Prostate gland (tissue), 2 donors: ENCODE measurements at regions not wholly inside any gene's neighbourhood (a gene's known extent, or its start where the extent isn't known, plus 50 kb on each side); places are given as distances from the start of the nearest gene placed in this dataset.

Experiments
- DNase-seq: peaks from one replicate; pipeline ENCODE4 v3.0.0-alpha.2; 2019; ENCODE audit warnings: low spot score
- H3K27ac ChIP-seq, 2 donors: fragments of 200-600 bp; sonication (generic); 2 replicates each; pipeline ENCODE4 v1.5.1; 2017 to 2019
- H3K27me3 ChIP-seq: fragments of 200-600 bp; sonication (generic); replicated peaks from 2 replicates; pipeline ENCODE4 v1.5.1; 2019; ENCODE audit not compliant: insufficient read depth
- H3K36me3 ChIP-seq, 2 donors: fragments of 200-600 bp; sonication (generic); 1 replicate in 1 of 2; 2 replicates in 1 of 2; pipeline versions ENCODE4 v1.5.1 to v1.8.1; 2017 to 2019
- H3K4me1 ChIP-seq: fragments of 200-600 bp; sonication (generic); replicated peaks from 2 replicates; pipeline ENCODE4 v1.5.1; 2019
- H3K4me3 ChIP-seq, 2 donors: fragments of 200-600 bp; sonication (generic); 2 replicates each; pipeline ENCODE4 v1.5.1; 2017 to 2019
- H3K9me3 ChIP-seq: fragments of 200-600 bp; sonication (generic); 2 replicates; pipeline ENCODE4 v1.5.1; 2017
- POLR2A ChIP-seq: fragments of 450-650 bp; IDR thresholded peaks from one replicate; pipeline ENCODE4 v1.6.1; 2016; ENCODE audit warnings: antibody characterized with exemption, mild to moderate bottlenecking
- POLR2AphosphoS5 ChIP-seq: sonication (generic); formaldehyde crosslinking; IDR thresholded peaks from one replicate; pipeline ENCODE4 v1.6.1; 2017; ENCODE audit warnings: antibody characterized with exemption
- WGBS: methylation state at CpG from one replicate; pipeline ENCODE4 v1.1.5; 2018; 5-methylcytosine and 5-hydroxymethylcytosine counted together
- intact Hi-C: fragments of 100-400 bp; cut with DNase I; formaldehyde crosslinking; loops from one replicate; pipeline ENCODE4 v1.14.2; 2022
- TF ChIP-seq, protein P1 (sequence below), 4 experiments: fragments of 200-600 bp in 2 of 4; fragments of 450-650 bp in 2 of 4; sonication (generic) in 2 of 4; IDR thresholded peaks; 1 replicate in 3 of 4; 2 replicates in 1 of 4; pipeline ENCODE4 v1.5.1; 2016 to 2019; ENCODE audit warnings: antibody characterized with exemption in 4 of 4, mild to moderate bottlenecking in 2 of 4, moderate library complexity in 2 of 4

DNA sequence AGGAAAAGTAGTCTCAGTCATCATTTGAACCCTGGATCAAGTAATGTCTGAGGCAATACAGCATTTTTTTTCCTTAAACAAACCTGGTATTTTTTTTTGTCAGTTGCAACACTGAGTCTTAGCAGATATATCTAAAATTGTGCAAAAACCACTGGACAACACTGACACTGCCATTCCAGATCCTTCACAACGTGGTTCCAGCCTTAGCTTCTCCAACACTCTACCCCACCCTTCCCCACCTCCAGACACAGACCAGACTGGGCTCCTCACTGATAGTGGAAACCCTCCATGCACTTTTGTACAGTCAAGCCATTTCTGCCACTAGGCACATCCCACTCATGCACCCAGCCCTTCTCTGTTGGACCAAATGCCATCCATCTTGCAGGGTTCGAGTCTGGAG, 199.6 kb upstream of the CTNNB1 start:
- Histone ChIP-seq H3K4me1 (no peaks in the 10 kb centered on the region), H3K4me3 (no peak overlapping the region), H3K27ac (no peak overlapping the region), H3K27me3 (no peaks in the 10 kb centered on the region), H3K9me3 (no peaks in the 10 kb centered on the region), H3K36me3 (no peaks in the 10 kb centered on the region)
- 86% methylated on average over 2 of the region's 2 CpGs for WGBS
- DNase-seq, result no peak
- intact Hi-C loops, result no loop called here
- TF ChIP-seq POLR2AphosphoS5 (no peak), POLR2A (no peak)
- TF ChIP-seq, protein P1, sequence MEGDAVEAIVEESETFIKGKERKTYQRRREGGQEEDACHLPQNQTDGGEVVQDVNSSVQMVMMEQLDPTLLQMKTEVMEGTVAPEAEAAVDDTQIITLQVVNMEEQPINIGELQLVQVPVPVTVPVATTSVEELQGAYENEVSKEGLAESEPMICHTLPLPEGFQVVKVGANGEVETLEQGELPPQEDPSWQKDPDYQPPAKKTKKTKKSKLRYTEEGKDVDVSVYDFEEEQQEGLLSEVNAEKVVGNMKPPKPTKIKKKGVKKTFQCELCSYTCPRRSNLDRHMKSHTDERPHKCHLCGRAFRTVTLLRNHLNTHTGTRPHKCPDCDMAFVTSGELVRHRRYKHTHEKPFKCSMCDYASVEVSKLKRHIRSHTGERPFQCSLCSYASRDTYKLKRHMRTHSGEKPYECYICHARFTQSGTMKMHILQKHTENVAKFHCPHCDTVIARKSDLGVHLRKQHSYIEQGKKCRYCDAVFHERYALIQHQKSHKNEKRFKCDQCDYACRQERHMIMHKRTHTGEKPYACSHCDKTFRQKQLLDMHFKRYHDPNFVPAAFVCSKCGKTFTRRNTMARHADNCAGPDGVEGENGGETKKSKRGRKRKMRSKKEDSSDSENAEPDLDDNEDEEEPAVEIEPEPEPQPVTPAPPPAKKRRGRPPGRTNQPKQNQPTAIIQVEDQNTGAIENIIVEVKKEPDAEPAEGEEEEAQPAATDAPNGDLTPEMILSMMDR (IDR thresholded peaks at IDR 0.05), result no peak

DNA sequence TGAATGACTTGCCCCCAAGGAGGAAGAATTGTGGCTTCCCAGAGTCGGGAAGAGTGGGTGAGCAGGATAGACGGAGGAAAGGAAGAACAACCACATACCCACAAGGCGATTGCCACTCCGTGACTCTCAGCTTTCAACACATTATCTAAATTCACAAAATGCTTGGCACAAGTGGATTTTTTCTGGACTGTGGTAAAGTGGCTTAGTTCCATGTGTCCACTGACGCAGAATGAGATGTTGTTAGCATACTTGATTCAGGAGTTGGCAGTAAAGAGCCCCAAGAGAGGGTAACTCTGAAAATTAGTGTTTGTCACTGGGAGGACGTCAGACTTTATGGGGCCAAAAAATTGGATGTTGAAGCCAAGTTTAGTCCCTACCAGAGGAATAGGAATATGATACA, 198.8 kb upstream of the CTNNB1 start:
- Histone ChIP-seq H3K27me3 (no peaks in the 10 kb centered on the region), H3K9me3 (no peaks in the 10 kb centered on the region), H3K27ac (no peak overlapping the region), H3K4me3 (no peak overlapping the region), H3K36me3 (no peaks in the 10 kb centered on the region), H3K4me1 (no peaks in the 10 kb centered on the region)
- intact Hi-C loops, result no loop called here
- TF ChIP-seq POLR2A (no peak), POLR2AphosphoS5 (no peak)
- TF ChIP-seq, protein P1 (IDR thresholded peaks at IDR 0.05), result no peak
- WGBS, result 57% methylated on average over 6 of the region's 6 CpGs
- no peak for DNase-seq

DNA sequence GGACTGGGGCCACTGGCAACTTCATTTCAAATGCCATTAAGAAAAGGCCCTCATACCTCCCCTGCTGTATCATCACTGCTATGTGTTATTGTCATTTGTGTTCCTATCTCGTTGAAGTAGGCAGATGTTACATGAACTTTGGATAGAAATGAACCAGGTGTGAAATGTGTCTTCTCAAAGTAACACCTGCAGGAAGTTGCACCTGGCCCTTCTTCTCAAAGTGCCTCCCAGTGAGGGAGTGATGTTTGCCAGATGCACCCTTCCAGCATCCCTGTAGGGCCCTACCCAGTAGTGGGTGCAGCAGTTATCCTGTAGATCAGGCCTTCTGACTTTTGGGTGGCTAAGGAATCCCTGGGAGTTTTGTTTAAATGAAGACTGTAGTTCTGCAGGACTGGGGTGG, 197.7 kb upstream of the CTNNB1 start:
- intact Hi-C loops, result no loop called here
- no peak overlapping the region for H3K27ac ChIP-seq
- H3K9me3 ChIP-seq, result no peaks in the 10 kb centered on the region
- H3K4me1 ChIP-seq, result no peaks in the 10 kb centered on the region
- H3K4me3 ChIP-seq, result no peak overlapping the region
- H3K27me3 ChIP-seq, result no peaks in the 10 kb centered on the region
- no peak for TF ChIP-seq POLR2A
- TF ChIP-seq, protein P1 (IDR thresholded peaks at IDR 0.05), result no peak
- no peak for TF ChIP-seq POLR2AphosphoS5
- DNase-seq, result no peak
- WGBS, result 35% methylated on average over 1 of the region's 1 CpG
- H3K36me3 ChIP-seq, result no peaks in the 10 kb centered on the region

DNA sequence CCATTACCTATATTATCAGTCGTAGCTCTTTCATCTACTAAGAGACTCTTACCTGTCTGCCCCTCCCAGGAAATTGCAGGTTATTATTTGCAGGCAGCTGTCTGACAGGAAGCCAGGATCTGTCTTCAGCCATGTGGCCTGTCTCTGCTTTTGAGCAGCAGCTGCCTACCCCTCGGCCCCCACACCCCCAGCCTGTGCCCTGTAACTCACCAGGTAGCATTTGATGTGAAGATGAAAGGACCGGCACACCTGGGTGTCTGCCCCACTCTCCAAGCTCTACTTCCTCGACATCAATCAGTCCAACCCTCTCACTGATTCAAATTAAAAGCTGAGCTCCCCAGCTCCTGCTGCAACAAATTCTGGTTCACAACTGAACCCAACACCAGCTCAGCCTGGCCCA, 197.2 kb upstream of the CTNNB1 start:
- Histone ChIP-seq H3K27ac (no peak overlapping the region), H3K36me3 (no peaks in the 10 kb centered on the region), H3K4me3 (no peak overlapping the region), H3K4me1 (no peaks in the 10 kb centered on the region), H3K9me3 (no peaks in the 10 kb centered on the region), H3K27me3 (no peaks in the 10 kb centered on the region)
- intact Hi-C loops, result no loop called here
- DNase-seq, result no peak
- TF ChIP-seq POLR2AphosphoS5, result no peak
- TF ChIP-seq, protein P1 (IDR thresholded peaks at IDR 0.05), result no peak
- 48% methylated on average over 4 of the region's 4 CpGs for WGBS

DNA sequence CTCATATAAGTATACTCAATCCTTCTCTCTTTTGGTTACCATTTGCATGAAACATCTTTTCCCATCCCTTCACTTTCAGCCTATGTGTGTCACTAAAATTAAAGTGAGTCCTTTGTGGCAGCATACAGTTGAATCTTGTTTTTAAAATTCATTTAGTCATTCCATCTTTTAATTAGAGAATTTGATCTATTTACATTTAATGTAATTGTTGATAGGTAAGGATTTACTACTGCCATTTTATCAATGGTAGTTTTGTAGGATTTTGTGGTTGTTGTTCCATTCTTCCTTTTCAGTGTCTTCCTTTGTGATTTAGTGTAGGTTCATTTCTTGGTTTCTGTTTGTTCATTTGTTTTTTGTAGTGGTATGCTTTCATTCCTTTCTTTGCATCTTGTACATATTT, 191.9 kb upstream of the CTNNB1 start:
- TF ChIP-seq, protein P1 (IDR thresholded peaks at IDR 0.05), result no peak
- TF ChIP-seq POLR2AphosphoS5, result no peak
- TF ChIP-seq POLR2A, result no peak
- no peak for DNase-seq
- intact Hi-C loops, result no loop called here

More for the DNA sequence above, 191.9 kb upstream of the CTNNB1 start:
- no peak overlapping the region for H3K27ac ChIP-seq
- no peaks in the 10 kb centered on the region for H3K4me1 ChIP-seq
- no peaks in the 10 kb centered on the region for H3K9me3 ChIP-seq
- H3K36me3 ChIP-seq, result no peaks in the 10 kb centered on the region
- H3K27me3 ChIP-seq, result no peaks in the 10 kb centered on the region
- H3K4me3 ChIP-seq, result no peak overlapping the region
